Activated CD4-positive, alpha-beta T cell treated with anti-CD3 and anti-CD28 coated beads, Interleukin-2, amount 50 U/mL, for 16 hours (primary cell): ENCODE measurements at regions not wholly inside any gene's neighbourhood (a gene's known extent, or its start where the extent isn't known, plus 50 kb on each side); places are given as distances from the start of the nearest gene placed in this dataset.
"Not testable (repeated sequence)": the region's sequence is repeated elsewhere in the genome, so short reads cannot be mapped to it uniquely, and the experiment has no call there.

Experiments used
- DNase-seq: peaks from one replicate; pipeline ENCODE4 v3.0.0-alpha.2; 2020

- not testable (repeated sequence) for DNase-seq
Observed at GRCh38 chr4:49229243-49229642, 243.2 kb downstream of the CWH43 start.

GRCh38 chr4:49229713-49230112 lies 243.6 kb downstream of the CWH43 start:
- DNase-seq: not testable (repeated sequence)

GRCh38 chr4:49233346-49233745 lies 247.3 kb downstream of the CWH43 start:
- DNase-seq: not testable (repeated sequence)

DNA sequence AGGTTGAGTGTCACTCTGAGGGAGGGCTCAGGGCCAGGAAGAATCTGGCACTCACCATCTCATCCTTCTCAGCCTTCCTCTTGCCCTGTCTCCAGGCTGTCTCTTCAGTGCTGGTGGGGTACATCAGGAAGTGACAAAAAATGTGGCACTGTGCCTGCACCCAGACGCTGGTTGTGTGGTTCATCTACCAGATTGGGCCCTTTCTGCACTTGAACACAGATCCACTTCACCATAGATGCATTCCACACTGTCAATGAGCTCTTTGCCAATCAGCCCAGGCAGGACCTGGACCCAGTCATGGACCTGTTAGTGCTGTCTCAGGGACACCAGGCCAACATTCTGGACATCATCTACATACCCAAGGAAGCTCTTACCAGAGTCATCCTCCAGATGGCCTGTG lies 247.7 kb downstream of the CWH43 start:
- DNase-seq: not testable (repeated sequence)

GRCh38 chr4:49234382-49234781 lies 248.3 kb downstream of the CWH43 start:
- not testable (repeated sequence) for DNase-seq

DNA sequence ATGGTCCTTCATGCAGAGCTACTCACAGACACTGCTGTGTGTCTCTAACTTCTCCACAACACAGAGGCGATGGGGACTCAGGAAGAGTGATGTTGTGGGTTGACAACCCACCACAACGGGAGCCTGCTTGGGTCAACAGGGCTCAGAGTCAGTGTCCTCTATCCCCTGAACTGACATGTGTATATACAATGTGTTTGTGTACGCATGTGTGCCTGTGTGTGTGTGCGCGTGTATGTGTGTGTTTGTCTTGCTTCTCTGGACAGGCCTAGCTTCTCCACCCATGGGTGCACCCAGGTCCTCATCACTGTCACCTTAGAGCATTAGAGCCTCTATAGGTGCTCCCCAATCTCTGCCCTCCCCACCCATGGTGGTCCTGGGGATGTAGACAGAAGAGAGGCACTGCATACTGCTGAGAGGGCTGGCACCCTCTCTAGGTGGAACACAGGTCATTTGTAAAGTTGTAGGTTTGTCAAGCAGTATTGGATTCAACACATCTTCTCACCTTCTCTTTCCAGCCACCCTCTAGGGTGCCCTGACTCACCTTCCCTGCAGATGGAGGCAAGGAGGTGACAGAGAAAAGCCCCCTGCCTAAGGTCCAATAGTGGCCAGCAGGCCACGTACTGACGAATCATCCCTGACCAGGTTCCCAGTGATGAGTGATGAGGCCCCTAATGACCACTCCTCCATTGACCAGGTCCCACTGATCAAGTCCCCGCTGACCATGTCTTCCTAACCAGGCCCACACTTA lies 249.5 kb downstream of the CWH43 start:
- not testable (repeated sequence) for DNase-seq

DNA sequence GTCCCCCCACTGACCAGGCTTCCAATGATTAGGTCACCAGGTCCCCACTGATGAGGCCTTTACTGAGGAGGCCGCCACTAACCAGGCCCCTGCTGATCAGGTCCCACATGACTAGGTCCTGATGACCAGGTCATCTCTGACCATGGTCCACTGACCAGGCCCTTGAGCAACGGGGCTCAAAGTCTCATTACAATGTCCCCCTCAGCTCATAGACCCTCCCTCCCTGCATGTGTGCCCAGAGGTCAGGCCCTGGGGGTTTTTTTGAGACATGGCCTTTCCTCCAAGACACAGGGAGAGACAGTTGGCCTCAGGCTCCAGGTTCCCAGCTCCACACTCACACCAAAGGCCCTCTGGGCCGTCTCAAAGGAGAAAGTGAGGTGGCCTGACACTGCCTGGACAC lies 250.4 kb downstream of the CWH43 start:
- not testable (repeated sequence) for DNase-seq

- DNase-seq: not testable (repeated sequence)
Observed at GRCh38 chr4:49241295-49241694, 255.2 kb downstream of the CWH43 start.

DNA sequence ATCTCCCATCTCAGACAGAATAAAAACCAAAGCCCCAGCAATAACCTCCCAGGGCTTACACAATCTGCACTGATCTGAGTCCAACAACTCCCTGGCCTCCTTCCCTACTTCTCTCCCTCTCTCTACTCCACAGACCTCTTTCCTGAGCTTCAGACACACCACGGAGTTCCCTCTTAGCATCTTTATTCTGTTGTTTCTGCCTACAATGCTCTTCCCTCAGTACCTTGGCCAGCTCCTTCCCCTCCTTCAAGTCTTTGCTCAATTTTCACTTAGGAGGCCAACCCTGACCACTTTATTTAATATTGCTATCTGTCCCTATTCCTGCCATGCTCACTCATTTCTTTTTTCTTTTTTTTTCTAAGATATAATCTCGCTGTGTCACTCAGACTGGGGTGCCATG lies 276.7 kb downstream of the CWH43 start:
- DNase-seq: not testable (repeated sequence)

GRCh38 chr4:49270435-49270834 lies 284.4 kb downstream of the CWH43 start:
- not testable (repeated sequence) for DNase-seq

GRCh38 chr4:49270912-49271311 lies 284.8 kb downstream of the CWH43 start:
- DNase-seq: not testable (repeated sequence)

GRCh38 chr4:49285905-49286304 lies 299.8 kb downstream of the CWH43 start:
- not testable (repeated sequence) for DNase-seq

DNA sequence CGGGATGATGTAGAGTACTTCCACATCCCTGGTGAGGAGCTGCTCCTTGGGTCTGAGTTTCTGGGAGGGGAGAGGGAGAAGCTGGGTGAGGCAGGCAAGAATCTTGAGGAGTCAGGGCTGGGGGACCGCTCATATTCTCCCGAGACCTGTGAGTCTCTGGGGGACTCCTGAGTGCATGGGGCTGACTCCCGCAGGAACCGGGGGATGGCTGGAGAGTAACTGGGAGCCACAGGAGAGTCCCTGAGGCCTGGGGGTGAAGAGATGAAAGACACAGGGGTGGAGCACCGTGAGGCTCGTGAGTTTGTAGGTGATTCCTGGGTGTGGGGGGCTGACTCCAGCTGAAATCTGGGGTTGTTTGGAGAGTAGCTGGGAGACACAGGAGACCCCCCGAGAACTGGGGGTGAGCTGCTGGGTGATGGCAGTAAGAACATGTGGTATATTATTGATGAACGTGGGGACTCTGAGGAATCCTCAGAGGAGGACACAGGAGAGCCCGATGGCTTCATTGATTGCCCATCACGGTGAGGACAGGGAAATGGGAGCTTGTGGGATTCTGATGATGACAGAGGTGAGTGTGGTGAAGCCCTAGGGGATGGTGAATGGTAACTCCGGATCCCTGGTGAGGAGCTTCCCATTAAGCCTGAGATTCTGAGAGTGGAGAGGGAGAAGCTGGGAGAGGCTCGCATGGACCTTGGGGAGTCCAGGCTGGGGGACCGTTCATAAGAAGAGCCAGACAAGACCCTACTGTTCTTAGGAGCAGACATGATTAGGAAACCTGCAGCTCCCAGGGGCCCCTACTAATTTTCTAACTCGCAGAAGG lies 301.1 kb downstream of the CWH43 start:
- DNase-seq: not testable (repeated sequence)

DNA sequence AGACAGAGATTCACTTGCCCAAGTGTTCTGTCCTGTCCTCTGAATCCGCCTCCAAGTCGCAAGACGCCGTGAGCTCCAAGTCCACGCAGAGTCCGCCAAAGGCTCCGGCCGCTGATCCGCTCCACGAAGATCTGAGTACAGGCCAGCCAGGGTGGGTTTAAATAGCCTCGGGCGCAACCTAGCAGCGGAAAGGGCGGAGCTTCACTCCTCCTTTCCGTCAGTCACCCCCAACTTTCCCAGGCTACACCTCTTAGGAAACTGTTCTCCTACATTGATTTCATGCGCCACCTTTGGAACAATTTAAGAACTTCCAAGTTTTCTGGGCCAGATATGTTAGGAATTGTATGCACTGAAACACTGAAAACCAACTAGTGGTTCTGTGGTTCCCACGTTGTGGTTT lies 301.8 kb downstream of the CWH43 start:
- not testable (repeated sequence) for DNase-seq

- not testable (repeated sequence) for DNase-seq
Observed at GRCh38 chr4:49288796-49289195, 302.7 kb downstream of the CWH43 start.

GRCh38 chr4:49314815-49315214 lies 328.7 kb downstream of the CWH43 start:
- DNase-seq: not testable (repeated sequence)

DNA sequence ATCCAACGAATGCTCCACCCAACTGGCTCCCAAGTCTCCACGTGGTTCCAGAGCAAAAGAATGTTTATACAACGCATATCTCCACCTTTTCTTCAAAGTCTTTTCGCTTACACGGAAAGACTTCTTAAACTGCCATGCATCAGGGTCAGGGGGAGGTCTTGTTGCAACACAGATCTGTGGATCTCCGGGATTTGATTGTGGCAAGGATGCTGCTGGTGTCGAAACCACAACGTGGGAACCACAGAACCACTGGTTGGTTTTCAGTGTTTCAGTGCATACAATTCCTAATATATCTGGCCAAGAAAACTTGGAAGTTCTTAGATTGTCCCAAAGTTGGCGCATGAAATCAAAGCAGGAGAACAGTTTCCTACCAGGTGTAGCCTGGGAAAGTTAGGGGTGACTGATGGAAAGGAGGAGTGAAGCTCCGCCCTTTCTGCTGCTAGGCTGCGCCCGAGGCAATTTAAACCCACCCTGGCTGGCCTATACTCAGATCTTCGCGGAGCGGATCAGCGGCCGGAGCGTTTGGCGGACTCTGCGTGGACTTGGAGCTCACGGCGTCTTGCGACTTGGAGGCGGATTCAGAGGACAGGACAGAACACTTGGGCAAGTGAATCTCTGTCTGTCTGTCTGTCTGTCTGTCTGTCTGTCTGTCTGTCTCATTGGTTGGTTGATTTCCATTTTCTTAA lies 334.8 kb downstream of the CWH43 start:
- not testable (repeated sequence) for DNase-seq

GRCh38 chr4:49321511-49322300 lies 335.6 kb downstream of the CWH43 start:
- DNase-seq: not testable (repeated sequence)

- DNase-seq: not testable (repeated sequence)
Observed at GRCh38 chr4:49322610-49323572, 336.8 kb downstream of the CWH43 start.

DNA sequence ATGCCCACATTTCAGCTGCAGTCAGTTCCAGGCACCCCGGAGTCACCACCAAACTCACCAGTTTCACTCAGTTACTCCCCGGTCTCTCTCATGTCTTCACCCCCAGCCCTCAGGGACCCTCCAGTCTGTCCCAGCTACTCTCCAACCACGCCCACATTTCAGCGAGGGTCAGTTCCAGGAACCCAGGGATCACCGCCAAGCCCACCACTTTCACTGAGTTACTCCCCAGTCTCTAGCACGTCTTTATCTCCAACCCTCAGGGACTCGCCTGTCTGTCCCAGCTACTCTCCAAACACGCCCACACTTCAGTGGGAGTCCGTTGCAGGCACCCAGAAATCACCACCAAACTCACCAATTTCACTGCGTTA lies 337.5 kb downstream of the CWH43 start:
- not testable (repeated sequence) for DNase-seq
